ENCODE measurements at regions not wholly inside any gene's neighbourhood (a gene's known extent, or its start where the extent isn't known, plus 50 kb on each side); places are given as distances from the start of the nearest gene placed in this dataset.

GRCh38 chr2:136215908-136216472 is 98.0 kb upstream of the CXCR4 start:
- DNase-seq (ENCODE audit: low read depth in 2 of 2) = no peak

- DNase-seq (ENCODE audit: low read depth in 2 of 2) = no peak
Observed at GRCh38 chr2:136215449-136215848, 97.5 kb upstream of the CXCR4 start.

DNA sequence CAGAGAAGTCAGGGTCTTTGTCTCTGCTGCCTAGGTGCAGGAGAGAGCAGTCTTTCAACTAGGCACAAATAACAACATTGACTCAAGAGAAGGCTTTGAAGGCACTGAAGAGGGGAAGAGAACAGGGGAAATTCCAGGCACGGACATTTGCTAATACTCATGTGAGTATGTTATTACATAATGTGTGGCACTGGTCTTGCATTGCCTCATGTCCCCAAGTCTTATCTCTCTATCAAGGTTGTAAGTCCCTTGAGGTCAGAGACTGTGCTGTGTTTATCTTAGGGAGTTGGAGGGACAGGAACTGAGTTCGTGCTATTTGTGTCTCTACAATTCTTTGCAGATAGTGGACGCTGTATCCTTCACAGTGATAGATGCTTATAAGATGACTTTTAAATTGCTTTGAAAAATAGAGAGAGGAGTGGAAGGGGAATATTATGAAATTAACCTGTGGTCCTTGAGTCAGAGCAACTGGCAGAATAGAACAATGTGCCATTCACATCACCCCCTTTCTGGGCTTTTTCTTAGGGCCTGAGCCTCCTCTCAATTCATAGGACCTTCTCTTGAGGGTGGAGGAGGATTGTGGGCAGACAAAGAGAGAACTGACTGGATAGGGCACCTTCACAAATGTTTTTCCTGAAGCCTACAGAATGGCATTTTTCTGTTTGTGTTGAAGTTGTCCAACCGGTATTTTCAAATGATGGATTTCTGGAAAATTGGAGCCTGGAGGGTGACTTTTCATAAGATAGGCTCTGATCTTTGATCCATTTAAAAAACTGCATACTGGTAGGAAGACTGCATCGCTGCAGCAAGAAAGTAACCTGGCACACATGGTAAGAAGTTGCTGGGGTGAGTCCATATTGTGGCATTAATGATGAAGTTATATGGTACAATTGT is 96.6 kb upstream of the CXCR4 start:
- no peak for DNase-seq (ENCODE audit: low read depth in 2 of 2)

GRCh38 chr2:136213836-136214235 is 95.9 kb upstream of the CXCR4 start:
- DNase-seq (ENCODE audit: low read depth in 2 of 2) = no peak

GRCh38 chr2:136212426-136213378 is 94.8 kb upstream of the CXCR4 start:
- DNase-seq (ENCODE audit: low read depth in 2 of 2) = no peak

DNA sequence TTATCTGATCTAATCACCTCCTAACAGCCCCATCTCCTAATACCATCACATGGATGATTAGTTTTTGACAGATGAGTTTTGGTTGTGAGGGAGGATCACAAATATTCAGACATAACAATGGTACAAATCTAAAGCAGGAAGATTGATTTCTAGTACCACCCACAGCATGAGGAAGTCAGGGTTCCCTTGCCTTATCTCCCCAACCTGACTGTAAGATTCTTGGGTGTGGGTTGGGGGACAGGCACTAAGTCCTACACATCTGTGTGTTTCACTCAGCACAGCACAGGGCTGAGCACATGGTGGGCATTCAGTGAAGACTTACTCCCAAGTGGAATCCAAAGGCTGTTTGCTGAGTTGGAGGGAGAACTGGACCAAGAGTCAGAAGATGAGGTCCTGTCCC is 93.8 kb upstream of the CXCR4 start:
- DNase-seq (ENCODE audit: low read depth in 2 of 2) = no peak

DNA sequence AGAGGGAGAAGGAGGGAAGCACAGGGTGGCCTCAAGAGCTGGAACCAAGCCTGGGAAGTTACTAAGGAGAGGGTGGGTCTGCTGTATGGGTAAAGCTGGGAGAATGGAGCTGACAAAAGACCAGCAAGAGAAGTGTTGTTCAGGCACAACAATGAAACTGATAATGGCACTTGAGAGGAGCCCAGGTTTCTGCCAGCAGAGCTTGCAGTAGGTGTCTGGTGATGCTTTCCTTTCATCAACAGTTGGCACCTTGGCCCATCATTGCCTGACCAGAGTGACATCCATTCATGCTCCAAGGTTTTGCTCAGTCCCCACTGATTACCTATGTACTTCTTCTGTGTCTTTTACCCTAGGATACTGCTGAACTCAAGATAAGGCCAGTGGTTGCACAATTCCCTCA is 92.9 kb upstream of the CXCR4 start:
- no peak for DNase-seq (ENCODE audit: low read depth in 2 of 2)

GRCh38 chr2:136210455-136210805 is 92.5 kb upstream of the CXCR4 start:
- no peak for DNase-seq (ENCODE audit: low read depth in 2 of 2)

GRCh38 chr2:136209561-136210454 is 91.9 kb upstream of the CXCR4 start:
- DNase-seq (ENCODE audit: low read depth in 2 of 2) = no peak

GRCh38 chr2:136208682-136209420 is 90.9 kb upstream of the CXCR4 start:
- DNase-seq (ENCODE audit: low read depth in 2 of 2) = no peak

DNA sequence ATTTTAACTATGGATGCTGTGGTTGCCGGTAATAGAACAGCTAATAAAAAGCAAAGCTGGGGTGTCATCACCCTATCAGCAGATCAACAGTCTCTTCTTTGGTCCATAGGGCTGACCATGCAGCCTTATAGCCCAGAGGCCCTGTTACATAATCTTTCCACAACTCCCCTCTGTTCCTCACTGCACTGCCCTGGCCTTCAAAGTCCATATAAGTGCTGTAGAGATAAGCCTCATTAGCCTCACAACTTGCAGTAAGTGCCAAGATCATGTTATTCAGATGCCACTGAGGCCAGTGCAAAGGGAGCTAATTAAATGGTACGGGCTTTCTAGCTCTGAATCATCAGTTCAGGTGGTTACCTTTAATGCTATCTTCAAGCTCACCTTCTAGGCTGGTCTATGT is 89.7 kb upstream of the CXCR4 start:
- DNase-seq (ENCODE audit: low read depth in 2 of 2) = no peak

GRCh38 chr2:136207030-136207623 is 89.2 kb upstream of the CXCR4 start:
- no peak for DNase-seq (ENCODE audit: low read depth in 2 of 2)

GRCh38 chr2:136206613-136207012 is 88.7 kb upstream of the CXCR4 start:
- DNase-seq (ENCODE audit: low read depth in 2 of 2) = no peak

DNA sequence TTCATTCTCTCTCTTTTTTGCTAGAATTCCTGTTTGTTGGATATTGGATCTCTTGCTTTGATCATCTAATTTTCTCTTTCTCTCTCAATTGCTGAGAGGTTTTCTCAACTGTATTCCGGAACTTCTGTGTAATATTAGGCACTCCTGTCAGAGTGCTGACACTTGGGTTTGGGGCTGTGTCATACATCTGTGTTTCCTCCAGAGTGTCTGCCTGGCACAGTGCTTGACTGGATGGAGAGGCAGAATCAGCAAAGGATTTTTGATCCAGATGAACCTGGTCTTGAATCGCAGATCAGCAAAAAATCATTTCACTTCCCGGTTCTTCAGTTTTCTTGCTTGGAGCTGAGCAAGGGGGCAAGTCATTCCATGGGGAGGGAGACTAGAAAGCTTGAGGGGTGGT is 87.7 kb upstream of the CXCR4 start:
- DNase-seq (ENCODE audit: low read depth in 2 of 2) = no peak

GRCh38 chr2:136204971-136205370 is 87.0 kb upstream of the CXCR4 start:
- DNase-seq (ENCODE audit: low read depth in 2 of 2) = no peak

DNA sequence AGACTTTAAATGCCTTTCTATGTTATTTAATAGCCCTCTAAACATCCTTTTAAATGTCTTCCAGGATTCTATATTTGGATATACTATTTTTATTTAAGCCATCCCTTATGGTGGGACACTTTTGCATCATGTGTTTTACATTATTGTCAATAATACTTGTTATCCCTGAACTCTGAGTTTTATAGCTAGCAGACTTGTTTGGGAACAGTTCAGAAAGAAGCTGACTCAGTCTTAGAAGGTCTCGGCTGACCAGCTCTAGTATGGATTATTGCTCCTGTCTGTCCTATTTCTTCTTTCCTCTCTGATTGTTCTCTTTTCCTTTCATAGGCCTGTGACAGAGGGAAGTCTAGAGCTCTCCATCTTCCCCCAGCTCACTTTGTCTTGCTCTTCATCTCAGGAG is 77.3 kb upstream of the CXCR4 start:
- no peak for DNase-seq (ENCODE audit: low read depth in 2 of 2)

DNA sequence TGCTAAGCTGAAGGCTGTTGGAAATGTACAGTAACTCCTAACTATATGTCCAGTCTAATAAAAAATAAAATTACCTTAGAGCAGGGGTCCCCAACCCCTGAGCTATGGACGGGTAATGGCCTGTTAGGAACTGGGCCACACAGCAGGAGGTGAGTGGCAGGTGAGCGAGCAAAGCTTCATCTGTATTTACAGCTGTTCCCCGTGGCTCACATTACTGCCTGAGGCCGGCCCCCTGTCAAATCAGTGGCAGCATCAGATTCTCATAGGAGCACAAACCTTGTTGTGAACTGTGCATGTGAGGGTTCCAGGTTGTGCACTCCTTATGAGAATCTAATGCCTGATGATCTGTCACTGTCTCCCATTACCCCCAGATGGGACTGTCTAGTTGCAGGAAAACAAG is 73.1 kb upstream of the CXCR4 start:
- no peak for DNase-seq (ENCODE audit: low read depth in 2 of 2)

DNA sequence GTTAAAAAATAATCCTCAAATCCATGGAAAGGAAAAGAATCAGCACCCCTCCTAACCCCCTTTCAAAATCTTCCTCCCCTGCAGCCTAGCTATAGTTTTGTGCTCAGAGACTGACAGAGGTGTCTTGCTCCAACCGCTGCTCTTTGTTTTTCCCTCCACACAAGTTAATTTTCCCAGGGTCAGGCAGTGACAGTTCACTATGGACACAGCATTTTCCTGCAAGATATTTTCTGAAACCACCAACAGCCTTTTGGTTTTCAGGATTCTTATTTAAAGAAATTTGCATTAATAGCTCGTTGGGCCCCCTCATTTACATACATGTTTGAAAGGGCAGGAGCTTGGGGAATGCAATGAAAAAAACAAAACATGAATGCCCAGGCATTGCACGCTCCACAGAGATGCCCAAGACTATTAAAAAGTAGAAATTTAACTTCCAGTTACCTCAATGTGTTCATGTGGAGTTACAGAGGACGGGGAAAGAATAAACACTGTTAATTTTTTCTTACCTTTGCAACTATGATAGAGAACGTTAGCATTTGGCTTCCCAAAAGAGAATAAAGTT is 71.4 kb upstream of the CXCR4 start:
- DNase-seq (ENCODE audit: low read depth in 2 of 2) = no peak

DNA sequence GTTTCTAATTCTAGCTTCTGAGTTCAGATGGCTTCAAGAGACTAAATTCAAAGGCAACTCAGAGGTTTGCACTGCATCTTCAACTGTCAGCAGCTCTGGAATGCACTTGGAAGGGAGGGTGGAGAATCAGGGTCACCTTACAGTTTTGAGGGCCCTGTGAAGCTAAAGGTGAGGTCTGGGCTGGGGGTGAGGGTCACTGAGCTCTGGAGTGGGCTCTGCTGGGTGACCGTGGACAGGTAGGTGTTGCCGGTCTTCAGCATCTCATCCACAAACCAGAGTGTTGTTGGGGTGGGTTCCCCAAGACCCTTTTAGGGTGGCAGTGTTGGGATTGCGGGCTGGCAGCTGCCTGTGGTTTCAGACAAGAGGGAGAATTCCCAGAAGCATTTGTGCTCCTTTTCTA is 70.1 kb upstream of the CXCR4 start:
- no peak for DNase-seq (ENCODE audit: low read depth in 2 of 2)
